Karpas-422 (cell line): ENCODE measurements at regions not wholly inside any gene's neighbourhood (a gene's known extent, or its start where the extent isn't known, plus 50 kb on each side); places are given as distances from the start of the nearest gene placed in this dataset.

Experiments
- DNase-seq: peaks from one replicate; pipeline ENCODE4 v3.0.0-alpha.2; 2015
- H2AFZ ChIP-seq: fragments of 200-600 bp; sonication (generic); 2 replicates; pipeline ENCODE4 v1.6.1; 2014; ENCODE audit warnings: antibody characterized with exemption, low read length, mixed read lengths
- H3K27ac ChIP-seq: fragments of 200-600 bp; sonication (generic); 2 replicates; pipeline ENCODE4 v1.5.1; 2014; ENCODE audit warnings: mild to moderate bottlenecking, low read length, moderate library complexity
- H3K27me3 ChIP-seq: fragments of 200-600 bp; sonication (generic); 2 replicates; pipeline ENCODE4 v1.6.1; 2014; ENCODE audit warnings: low read length, mixed read lengths
- H3K36me3 ChIP-seq: fragments of 200-600 bp; sonication (generic); 2 replicates; pipeline ENCODE4 v1.6.1; 2014; ENCODE audit warnings: low read length, mixed read lengths; ENCODE audit not compliant: insufficient read depth
- H3K4me1 ChIP-seq: fragments of 200-600 bp; sonication (generic); 2 replicates; pipeline ENCODE4 v1.6.1; 2014; ENCODE audit warnings: mild to moderate bottlenecking, low read length, mixed read lengths
- H3K4me2 ChIP-seq: fragments of 200-600 bp; sonication (generic); 2 replicates; pipeline ENCODE4 v1.6.1; 2014; ENCODE audit warnings: low read length, low read depth, mild to moderate bottlenecking; ENCODE audit not compliant: poor library complexity, severe bottlenecking
- H3K4me3 ChIP-seq: fragments of 200-600 bp; sonication (generic); 2 replicates; pipeline ENCODE4 v1.5.1; 2014; ENCODE audit warnings: mild to moderate bottlenecking, antibody characterized with exemption, low read length, mixed read lengths
- H3K79me2 ChIP-seq: fragments of 200-600 bp; sonication (generic); 2 replicates; pipeline ENCODE4 v1.6.1; 2014; ENCODE audit warnings: mild to moderate bottlenecking, low read length, mixed read lengths
- H3K9ac ChIP-seq: fragments of 200-600 bp; sonication (generic); 2 replicates; pipeline ENCODE4 v1.6.0; 2014; ENCODE audit warnings: low read length
- H3K9me2 ChIP-seq: fragments of 200-600 bp; sonication (generic), shearing (Covaris generic); replicated peaks from 2 replicates; pipeline ENCODE4 v1.6.0; 2014; ENCODE audit warnings: mild to moderate bottlenecking, low read length, moderate library complexity; ENCODE audit not compliant: insufficient read depth
- H3K9me3 ChIP-seq: fragments of 300-700, 200-600 bp; sonication (generic); 2 replicates; pipeline ENCODE4 v1.6.1; 2014; ENCODE audit warnings: low read length, mixed read lengths
- H4K20me1 ChIP-seq: fragments of 200-600 bp; sonication (generic); 2 replicates; pipeline ENCODE4 v1.6.1; 2014; ENCODE audit warnings: mild to moderate bottlenecking, antibody characterized with exemption, low read length, low read depth; ENCODE audit not compliant: insufficient read depth

DNA sequence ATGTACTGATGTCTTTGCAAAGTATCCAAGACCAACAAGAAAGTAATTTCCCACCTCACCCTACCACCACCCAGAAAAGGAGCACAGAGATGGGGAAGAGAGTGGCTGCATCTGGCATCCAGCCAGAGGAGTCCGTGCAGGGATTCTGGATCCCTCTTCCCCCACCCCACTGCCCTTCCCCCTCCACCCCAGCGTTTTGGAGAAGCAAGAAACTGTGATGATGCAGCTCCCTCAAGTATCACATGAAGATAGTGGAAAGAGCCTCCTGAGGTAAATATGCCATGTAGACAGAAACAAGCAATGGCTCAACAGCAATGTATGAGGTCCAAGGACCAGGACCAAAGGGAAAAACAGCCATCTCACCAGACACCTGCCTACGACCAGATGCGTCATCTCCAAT lies 153.8 kb downstream of the DEPDC1B start:
- H3K9ac ChIP-seq, result no peak overlapping the region
- no peak overlapping the region for H2AFZ ChIP-seq
- no peak overlapping the region for H3K4me3 ChIP-seq
- H3K9me2 ChIP-seq, result no peaks in the 10 kb centered on the region
- H3K27me3 ChIP-seq, result no peaks in the 10 kb centered on the region
- no peaks in the 10 kb centered on the region for H3K9me3 ChIP-seq
- peaks cover 10% of the 10 kb centered on the region for H3K4me1 ChIP-seq
- no peak overlapping the region for H3K4me2 ChIP-seq
- no peaks in the 10 kb centered on the region for H3K79me2 ChIP-seq
- no peak for DNase-seq
- no peak overlapping the region for H3K27ac ChIP-seq
- H4K20me1 ChIP-seq, result no peaks in the 10 kb centered on the region
- H3K36me3 ChIP-seq, result no peaks in the 10 kb centered on the region

DNA sequence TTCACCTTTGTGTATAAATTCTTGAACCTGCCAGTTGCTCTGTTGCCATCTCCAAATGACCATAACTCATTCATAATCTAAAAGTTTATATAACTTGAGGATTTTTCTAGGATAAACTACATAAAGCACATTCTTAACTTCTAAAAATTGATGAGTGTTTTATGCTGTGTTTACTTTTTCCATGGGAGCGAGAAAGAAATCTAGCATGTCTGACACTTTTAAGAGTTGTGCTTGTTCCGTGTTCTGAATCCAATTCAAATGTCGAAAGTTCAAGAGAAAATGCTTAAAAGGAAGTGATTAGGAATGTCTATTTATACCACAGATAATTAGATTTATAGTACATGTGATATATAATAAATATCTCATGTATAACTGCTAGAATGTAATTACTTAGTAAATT lies 154.4 kb downstream of the DEPDC1B start:
- H3K4me2 ChIP-seq, result no peak overlapping the region
- no peaks in the 10 kb centered on the region for H3K9me2 ChIP-seq
- no peaks in the 10 kb centered on the region for H4K20me1 ChIP-seq
- H2AFZ ChIP-seq, result no peak overlapping the region
- no peak overlapping the region for H3K9ac ChIP-seq
- H3K4me3 ChIP-seq, result no peak overlapping the region
- no peaks in the 10 kb centered on the region for H3K36me3 ChIP-seq
- no peaks in the 10 kb centered on the region for H3K79me2 ChIP-seq
- peaks cover 17% of the 10 kb centered on the region for H3K4me1 ChIP-seq
- H3K27ac ChIP-seq, result no peak overlapping the region
- H3K9me3 ChIP-seq, result no peaks in the 10 kb centered on the region
- no peaks in the 10 kb centered on the region for H3K27me3 ChIP-seq
- no peak for DNase-seq

DNA sequence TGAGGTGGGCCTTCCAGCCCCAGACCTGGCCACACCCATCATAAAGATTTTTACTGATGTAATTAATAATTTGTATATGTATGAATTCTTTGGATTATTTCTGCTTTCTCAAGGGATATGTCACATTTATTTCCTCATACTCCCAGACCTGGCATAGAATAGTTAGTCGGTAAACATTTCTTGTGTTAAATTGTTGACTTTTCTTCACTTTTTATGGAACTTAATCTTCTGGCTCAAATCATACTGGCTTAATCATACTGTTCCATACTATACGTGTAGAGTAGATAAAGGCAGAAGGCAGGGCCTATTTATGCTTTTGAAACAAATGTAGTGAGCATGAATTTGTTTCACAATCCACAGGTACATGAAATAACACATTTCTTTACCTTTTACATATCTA lies 155.8 kb downstream of the DEPDC1B start:
- H3K27ac ChIP-seq, result no peak overlapping the region
- no peak overlapping the region for H2AFZ ChIP-seq
- no peak for DNase-seq
- H3K79me2 ChIP-seq, result no peaks in the 10 kb centered on the region
- H3K9ac ChIP-seq, result no peak overlapping the region
- H3K4me1 ChIP-seq, result peaks cover 31% of the 10 kb centered on the region
- no peaks in the 10 kb centered on the region for H3K9me2 ChIP-seq
- no peaks in the 10 kb centered on the region for H3K27me3 ChIP-seq
- no peak overlapping the region for H3K4me2 ChIP-seq
- no peaks in the 10 kb centered on the region for H3K36me3 ChIP-seq
- no peak overlapping the region for H3K4me3 ChIP-seq
- no peaks in the 10 kb centered on the region for H3K9me3 ChIP-seq
- no peaks in the 10 kb centered on the region for H4K20me1 ChIP-seq

DNA sequence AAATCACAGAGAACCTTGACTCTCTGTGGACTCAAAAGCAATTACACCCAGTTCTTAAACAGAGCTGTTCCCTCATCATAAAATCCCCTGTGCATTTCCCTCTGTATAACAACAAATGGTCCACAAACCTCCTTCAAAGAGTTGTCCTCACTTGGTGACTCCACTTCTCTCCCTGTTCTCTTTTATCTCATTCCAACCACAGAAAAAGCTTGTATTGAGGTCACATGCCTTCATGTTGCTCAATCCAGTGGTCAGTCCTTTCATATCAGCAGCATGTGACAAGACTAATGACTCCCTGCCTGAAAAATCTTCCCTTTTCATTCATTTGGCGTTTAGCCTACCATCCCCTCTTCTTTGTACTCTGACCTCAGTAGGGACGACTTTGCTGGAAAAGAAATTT lies 158.0 kb downstream of the DEPDC1B start:
- H3K9ac ChIP-seq, result no peak overlapping the region
- no peaks in the 10 kb centered on the region for H3K79me2 ChIP-seq
- no peaks in the 10 kb centered on the region for H3K36me3 ChIP-seq
- no peak overlapping the region for H3K4me3 ChIP-seq
- no peaks in the 10 kb centered on the region for H3K9me3 ChIP-seq
- H2AFZ ChIP-seq, result no peak overlapping the region
- peaks cover 53% of the 10 kb centered on the region for H3K4me1 ChIP-seq
- no peaks in the 10 kb centered on the region for H4K20me1 ChIP-seq
- H3K9me2 ChIP-seq, result no peaks in the 10 kb centered on the region
- no peak overlapping the region for H3K27ac ChIP-seq
- H3K27me3 ChIP-seq, result no peaks in the 10 kb centered on the region
- peak overlapping the region; percentile 54 for H3K4me2 ChIP-seq
- DNase-seq, result no peak

DNA sequence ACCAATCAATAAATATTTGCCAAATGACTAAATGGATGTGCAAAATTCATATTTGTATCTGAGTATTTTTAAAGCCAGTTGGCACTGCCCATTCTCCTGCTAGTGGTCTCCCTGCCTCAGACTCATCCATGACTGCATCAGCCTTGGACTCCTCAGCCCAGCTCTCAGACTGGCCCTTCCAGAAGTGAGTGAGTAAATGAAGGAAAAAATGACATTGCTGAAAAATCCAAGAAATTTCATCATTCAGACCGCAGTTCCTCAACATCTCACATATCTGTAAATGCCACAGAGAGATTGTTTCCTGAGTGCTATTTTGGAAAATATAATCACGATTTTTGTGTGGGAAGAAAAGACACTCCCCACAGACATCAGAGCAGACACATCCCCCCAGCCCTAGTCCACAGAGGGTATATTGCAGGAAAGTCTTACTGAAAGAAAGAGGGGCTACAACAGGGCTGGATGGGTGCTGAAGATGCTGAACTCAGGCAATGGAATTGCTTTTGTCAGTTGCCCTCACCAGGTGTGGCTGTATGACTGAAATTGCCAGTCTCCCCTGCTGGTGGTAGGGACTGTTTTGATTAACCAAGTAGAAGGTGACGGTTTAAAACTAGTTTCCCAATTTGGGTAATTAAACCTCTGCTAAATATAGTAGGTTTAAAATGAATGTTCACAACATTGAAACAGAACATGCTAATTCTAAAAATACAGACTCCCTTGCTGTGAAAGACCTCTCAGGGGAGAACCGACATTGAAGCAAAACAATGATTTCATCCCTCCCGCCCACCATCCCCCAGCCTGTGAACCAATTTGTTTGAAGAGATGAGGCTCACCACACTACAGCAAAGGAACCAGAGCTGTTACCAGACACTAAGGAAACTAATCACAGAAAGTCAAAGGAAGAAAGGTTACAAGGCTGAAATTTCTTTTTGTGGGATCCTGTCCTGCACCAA lies 158.8 kb downstream of the DEPDC1B start:
- DNase-seq, result peak; percentile 78
- H3K36me3 ChIP-seq, result no peaks in the 10 kb centered on the region
- no peaks in the 10 kb centered on the region for H3K27me3 ChIP-seq
- peak overlapping the region; percentile 47 for H3K27ac ChIP-seq
- H3K4me1 ChIP-seq, result peaks cover 61% of the 10 kb centered on the region
- H4K20me1 ChIP-seq, result no peaks in the 10 kb centered on the region
- H3K9ac ChIP-seq, result peak overlapping the region; percentile 42
- H3K9me2 ChIP-seq, result no peaks in the 10 kb centered on the region
- H2AFZ ChIP-seq, result no peak overlapping the region
- H3K4me2 ChIP-seq, result peak overlapping the region; percentile 54
- H3K9me3 ChIP-seq, result no peaks in the 10 kb centered on the region
- H3K79me2 ChIP-seq, result no peaks in the 10 kb centered on the region
- peak overlapping the region; percentile 38 for H3K4me3 ChIP-seq

DNA sequence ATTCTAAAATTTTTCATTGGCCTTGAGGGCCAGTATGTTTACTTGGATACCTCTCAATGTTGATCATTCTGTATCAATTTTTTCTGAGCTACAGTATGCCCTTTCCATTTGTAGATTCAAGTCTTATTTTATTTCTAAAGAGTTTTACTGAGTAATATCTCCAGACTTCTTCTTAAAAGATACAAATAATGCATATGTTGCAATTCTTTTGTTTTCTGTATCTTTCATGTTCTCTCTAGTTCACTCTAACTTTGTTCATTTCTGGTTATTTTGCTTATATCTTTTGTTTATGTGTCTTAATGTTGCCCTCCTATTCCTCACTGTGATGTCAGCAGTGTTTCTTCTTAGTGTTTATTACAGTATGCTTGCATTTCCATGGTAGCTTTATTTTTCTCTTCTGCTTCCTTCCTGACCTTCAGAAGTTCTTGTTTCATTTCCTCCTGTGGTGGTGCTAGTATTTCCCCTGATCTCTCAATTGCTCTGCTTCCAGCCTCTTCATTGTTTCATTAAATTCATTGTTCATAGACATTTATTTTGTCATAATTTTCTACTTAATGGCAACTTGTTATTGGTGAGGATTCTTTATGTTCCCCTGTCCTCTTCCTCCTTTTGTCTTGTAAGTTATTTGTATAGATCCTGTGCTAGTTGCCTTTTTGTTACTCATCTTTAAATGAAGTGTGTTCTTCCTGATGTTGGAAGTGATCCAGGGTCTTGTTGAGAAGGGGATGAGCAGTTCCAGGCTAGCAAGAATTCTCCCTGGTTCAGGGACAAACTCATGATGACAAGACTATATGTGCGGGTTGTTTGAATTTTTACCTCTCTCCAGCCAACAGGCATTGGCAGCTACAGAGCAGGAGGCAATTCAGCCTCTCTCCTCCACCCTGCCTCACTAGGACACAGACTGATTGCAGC lies 160.8 kb downstream of the DEPDC1B start:
- H3K36me3 ChIP-seq, result no peaks in the 10 kb centered on the region; the same call in 1 of the 2 replicates
- H3K4me2 ChIP-seq, result peak overlapping the region; percentile 56
- DNase-seq, result peak; percentile 81
- H3K9ac ChIP-seq, result peak overlapping the region; percentile 19; the same call in 1 of the 2 replicates
- H3K9me3 ChIP-seq, result no peaks in the 10 kb centered on the region
- peak overlapping the region; percentile 90 for H3K27ac ChIP-seq
- H3K4me1 ChIP-seq, result peaks cover 80% of the 10 kb centered on the region
- H3K9me2 ChIP-seq, result no peaks in the 10 kb centered on the region
- peak overlapping the region; percentile 42; the same call in 1 of the 2 replicates for H2AFZ ChIP-seq
- H3K27me3 ChIP-seq, result no peaks in the 10 kb centered on the region
- peak overlapping the region; percentile 24; the same call in 1 of the 2 replicates for H3K4me3 ChIP-seq
- no peaks in the 10 kb centered on the region for H4K20me1 ChIP-seq
- no peaks in the 10 kb centered on the region for H3K79me2 ChIP-seq

DNA sequence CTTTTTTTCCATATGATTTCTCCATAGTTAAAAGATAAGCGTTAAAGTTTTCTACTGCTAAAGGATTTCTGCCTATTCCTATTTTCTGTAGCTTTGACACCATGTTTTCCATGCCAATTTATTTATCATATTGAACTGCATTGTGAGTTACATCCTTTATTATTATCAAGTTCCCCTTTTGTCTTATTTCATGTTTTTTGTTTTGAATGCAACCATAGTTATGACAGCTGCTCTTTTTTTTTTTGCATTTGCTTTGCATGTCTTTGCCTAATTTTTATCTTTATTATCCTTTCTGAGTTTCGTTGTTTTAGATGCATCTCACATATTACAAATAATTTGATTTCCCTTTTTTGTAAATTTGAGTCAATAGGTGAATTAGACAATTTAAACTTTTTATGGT lies 161.5 kb downstream of the DEPDC1B start:
- Histone ChIP-seq H3K27ac (peak overlapping the region; percentile 90), H2AFZ (no peak overlapping the region), H4K20me1 (no peaks in the 10 kb centered on the region), H3K9ac (no peak overlapping the region), H3K79me2 (no peaks in the 10 kb centered on the region), H3K36me3 (no peaks in the 10 kb centered on the region; the same call in 1 of the 2 replicates), H3K27me3 (no peaks in the 10 kb centered on the region), H3K9me2 (no peaks in the 10 kb centered on the region), H3K4me3 (no peak overlapping the region), H3K4me2 (peak overlapping the region; percentile 56), H3K9me3 (no peaks in the 10 kb centered on the region), H3K4me1 (peaks cover 88% of the 10 kb centered on the region)
- DNase-seq, result peak; percentile 47

DNA sequence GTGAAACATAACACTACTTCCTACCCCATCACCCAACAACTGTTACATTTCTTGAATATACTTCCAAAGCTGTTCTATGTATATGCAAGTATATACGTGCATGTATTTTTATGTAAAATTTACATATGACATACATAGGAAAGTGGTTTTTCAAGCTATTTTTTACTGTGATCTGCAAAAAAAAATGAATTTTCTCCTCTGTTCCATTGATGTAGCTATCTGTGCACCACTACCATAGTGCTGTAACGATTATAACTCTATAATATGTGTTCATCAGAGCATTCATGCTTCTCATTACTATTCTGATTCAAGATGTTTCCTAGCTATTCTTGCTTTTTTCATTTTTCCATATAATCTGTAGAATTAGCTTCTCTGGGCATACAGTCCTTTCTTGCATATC lies 164.0 kb downstream of the DEPDC1B start:
- peak overlapping the region; percentile 90 for H3K27ac ChIP-seq
- H3K36me3 ChIP-seq, result no peaks in the 10 kb centered on the region; the same call in 1 of the 2 replicates
- H3K27me3 ChIP-seq, result no peaks in the 10 kb centered on the region
- no peaks in the 10 kb centered on the region for H3K9me2 ChIP-seq
- H2AFZ ChIP-seq, result no peak overlapping the region
- no peaks in the 10 kb centered on the region for H3K79me2 ChIP-seq
- H3K4me3 ChIP-seq, result peak overlapping the region; percentile 54
- H3K4me1 ChIP-seq, result peaks cover 84% of the 10 kb centered on the region
- H3K9me3 ChIP-seq, result no peaks in the 10 kb centered on the region; the same call in 1 of the 2 replicates
- H4K20me1 ChIP-seq, result no peaks in the 10 kb centered on the region
- peak; percentile 71 for DNase-seq
- peak overlapping the region; percentile 48 for H3K9ac ChIP-seq
- peak overlapping the region; percentile 70 for H3K4me2 ChIP-seq
